HL-60 (cell line): ENCODE measurements at regions not wholly inside any gene's neighbourhood (a gene's known extent, or its start where the extent isn't known, plus 50 kb on each side); places are given as distances from the start of the nearest gene placed in this dataset.

Source experiments
- GABPA ChIP-seq: IDR thresholded peaks from 2 replicates; pipeline ENCODE4 v1.6.1; 2012; ENCODE audit warnings: low read depth
- POLR2AphosphoS5 ChIP-seq: IDR thresholded peaks from 2 replicates; pipeline ENCODE4 v1.6.1; 2012; ENCODE audit warnings: low read depth
- TF ChIP-seq, protein P1 (sequence below): IDR thresholded peaks from one replicate; pipeline ENCODE4 v1.5.1; 2011; ENCODE audit warnings: low read length, control low read depth, inconsistent platforms; ENCODE audit not compliant: insufficient read depth
- TF ChIP-seq, protein P2 (sequence below): IDR thresholded peaks from 2 replicates; pipeline ENCODE4 v1.6.1; 2012; ENCODE audit warnings: low read depth; ENCODE audit not compliant: insufficient replicate concordance

DNA sequence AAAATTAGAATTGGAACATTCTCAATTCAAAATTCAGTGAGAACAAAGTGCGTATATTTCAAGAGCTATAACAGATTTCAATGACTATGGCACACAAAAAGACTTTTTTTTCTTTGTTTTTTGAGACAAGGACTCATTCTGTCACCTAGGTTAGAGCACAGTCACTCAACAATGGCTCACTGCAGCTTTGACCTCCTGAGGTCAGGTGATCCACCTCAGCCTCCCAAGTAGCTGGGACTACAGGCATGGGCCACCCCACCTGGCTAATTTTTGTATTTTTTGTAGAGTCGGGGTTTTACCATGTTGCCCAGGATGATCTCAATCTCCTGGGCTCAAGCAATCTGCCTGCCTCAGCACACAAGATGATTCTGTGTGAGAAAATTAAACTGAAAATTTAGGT, 51.5 kb downstream of the PIK3C2A start:
- TF ChIP-seq, protein P1, sequence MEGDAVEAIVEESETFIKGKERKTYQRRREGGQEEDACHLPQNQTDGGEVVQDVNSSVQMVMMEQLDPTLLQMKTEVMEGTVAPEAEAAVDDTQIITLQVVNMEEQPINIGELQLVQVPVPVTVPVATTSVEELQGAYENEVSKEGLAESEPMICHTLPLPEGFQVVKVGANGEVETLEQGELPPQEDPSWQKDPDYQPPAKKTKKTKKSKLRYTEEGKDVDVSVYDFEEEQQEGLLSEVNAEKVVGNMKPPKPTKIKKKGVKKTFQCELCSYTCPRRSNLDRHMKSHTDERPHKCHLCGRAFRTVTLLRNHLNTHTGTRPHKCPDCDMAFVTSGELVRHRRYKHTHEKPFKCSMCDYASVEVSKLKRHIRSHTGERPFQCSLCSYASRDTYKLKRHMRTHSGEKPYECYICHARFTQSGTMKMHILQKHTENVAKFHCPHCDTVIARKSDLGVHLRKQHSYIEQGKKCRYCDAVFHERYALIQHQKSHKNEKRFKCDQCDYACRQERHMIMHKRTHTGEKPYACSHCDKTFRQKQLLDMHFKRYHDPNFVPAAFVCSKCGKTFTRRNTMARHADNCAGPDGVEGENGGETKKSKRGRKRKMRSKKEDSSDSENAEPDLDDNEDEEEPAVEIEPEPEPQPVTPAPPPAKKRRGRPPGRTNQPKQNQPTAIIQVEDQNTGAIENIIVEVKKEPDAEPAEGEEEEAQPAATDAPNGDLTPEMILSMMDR, result no peak
- TF ChIP-seq GABPA, result no peak
- no peak for TF ChIP-seq POLR2AphosphoS5
- TF ChIP-seq, protein P2, sequence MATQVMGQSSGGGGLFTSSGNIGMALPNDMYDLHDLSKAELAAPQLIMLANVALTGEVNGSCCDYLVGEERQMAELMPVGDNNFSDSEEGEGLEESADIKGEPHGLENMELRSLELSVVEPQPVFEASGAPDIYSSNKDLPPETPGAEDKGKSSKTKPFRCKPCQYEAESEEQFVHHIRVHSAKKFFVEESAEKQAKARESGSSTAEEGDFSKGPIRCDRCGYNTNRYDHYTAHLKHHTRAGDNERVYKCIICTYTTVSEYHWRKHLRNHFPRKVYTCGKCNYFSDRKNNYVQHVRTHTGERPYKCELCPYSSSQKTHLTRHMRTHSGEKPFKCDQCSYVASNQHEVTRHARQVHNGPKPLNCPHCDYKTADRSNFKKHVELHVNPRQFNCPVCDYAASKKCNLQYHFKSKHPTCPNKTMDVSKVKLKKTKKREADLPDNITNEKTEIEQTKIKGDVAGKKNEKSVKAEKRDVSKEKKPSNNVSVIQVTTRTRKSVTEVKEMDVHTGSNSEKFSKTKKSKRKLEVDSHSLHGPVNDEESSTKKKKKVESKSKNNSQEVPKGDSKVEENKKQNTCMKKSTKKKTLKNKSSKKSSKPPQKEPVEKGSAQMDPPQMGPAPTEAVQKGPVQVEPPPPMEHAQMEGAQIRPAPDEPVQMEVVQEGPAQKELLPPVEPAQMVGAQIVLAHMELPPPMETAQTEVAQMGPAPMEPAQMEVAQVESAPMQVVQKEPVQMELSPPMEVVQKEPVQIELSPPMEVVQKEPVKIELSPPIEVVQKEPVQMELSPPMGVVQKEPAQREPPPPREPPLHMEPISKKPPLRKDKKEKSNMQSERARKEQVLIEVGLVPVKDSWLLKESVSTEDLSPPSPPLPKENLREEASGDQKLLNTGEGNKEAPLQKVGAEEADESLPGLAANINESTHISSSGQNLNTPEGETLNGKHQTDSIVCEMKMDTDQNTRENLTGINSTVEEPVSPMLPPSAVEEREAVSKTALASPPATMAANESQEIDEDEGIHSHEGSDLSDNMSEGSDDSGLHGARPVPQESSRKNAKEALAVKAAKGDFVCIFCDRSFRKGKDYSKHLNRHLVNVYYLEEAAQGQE, result no peak
